HG03045 (cell line): ENCODE measurements at regions not wholly inside any gene's neighbourhood (a gene's known extent, or its start where the extent isn't known, plus 50 kb on each side); places are given as distances from the start of the nearest gene placed in this dataset.

Source experiments
- ATAC-seq: cut with Tn5 transposase; IDR thresholded peaks from one replicate; pipeline ENCODE4 v1.9.1; 2021; ENCODE audit warnings: mild to moderate bottlenecking, moderate library complexity; ENCODE audit not compliant: unreplicated experiment

GRCh38 chr6:101202867-101203374 lies 190.6 kb upstream of the GRIK2 start:
- ATAC-seq = no peak

DNA sequence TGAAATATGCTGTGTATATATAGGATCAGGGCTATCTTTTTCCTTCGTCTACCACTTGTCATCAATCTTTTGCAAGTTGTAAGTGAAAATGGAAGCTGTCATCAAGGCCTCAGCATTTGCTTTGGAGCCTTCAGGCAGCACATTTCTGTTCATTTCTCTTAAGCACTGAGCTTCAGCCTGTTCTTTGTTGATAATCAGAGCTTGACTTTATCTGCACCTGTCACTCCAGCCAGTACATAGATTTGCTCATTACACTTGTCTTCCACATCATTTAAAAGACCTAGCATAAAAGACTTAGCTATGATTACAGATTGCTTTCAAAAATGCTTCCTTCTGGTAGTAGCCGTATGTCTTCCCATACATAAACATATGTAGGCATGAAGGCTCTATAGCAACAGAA lies 189.8 kb upstream of the GRIK2 start:
- no peak for ATAC-seq

DNA sequence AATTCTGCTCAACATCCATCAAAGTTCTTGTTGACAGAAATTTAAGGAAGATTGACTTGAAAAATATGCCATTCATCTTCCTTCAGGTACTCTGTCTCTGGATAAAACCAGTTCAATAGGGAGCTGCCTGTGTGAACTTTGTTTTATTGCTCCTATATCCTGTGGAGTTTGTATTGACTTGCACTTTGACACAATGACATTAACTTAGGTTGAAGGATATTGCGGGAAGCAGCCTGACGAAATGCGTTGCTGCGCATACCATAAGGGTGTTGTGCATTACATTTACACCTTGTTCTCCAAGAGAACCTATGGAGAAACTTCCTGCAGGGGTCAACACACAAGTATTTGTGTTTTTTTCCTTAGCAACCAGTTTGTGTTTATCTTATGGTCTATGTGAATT lies 185.4 kb upstream of the GRIK2 start:
- ATAC-seq = no peak

DNA sequence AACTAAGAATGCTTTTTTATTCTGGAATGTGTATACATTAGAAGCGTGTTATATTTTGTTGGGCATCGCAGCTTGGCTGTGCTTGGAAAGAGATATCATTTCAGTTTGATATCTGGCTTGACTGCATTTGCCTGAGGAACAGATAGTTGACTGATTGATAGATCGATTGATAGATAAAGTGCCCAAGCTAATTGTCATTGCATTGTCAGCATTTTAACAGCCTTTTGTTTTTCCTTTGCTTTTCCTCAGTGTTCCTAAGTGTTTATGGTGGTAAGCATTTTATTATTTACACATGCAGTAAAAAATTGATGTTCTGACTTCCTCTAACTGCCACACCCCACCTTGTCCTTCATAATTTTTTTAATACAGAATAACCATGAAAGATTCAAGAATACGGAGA lies 180.9 kb upstream of the GRIK2 start:
- no peak for ATAC-seq

DNA sequence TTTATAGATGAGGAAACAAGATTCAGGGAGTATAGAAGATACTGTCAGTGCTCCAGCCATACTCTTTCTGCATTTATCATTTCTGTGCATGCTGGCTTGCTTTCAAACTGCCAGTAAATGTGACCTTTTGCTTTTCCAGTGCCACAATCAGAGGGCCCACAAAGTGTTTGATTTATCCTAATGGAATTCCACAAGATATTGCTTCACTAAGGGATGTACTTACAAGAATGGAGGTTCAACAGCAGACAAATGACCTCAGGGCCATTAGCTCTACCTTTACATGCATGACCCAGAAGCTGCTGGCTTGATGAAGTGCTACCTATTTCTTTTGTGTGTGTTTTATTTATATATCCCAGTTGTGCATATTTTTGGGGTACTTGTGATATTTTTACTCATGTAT lies 171.5 kb upstream of the GRIK2 start:
- no peak for ATAC-seq

DNA sequence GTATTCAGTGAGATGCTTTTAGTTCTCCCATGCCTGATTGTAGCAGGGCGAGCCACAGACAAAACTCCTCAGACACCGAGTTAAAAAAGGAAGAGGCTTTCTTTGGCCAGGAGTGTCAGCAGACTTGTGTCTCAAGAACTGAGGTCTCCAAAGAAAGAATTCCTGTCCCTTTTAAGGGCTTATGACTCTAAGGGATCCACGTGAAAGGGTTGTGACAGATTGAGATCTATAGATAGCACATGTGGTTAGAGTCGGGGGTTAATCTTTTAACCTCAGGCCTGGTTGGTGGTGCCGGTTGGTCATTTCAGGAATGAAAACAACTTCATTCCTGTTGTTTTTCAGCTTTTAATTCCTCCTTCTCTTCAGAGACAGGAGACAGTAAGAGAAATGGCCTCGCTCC lies 168.8 kb upstream of the GRIK2 start:
- no peak for ATAC-seq

DNA sequence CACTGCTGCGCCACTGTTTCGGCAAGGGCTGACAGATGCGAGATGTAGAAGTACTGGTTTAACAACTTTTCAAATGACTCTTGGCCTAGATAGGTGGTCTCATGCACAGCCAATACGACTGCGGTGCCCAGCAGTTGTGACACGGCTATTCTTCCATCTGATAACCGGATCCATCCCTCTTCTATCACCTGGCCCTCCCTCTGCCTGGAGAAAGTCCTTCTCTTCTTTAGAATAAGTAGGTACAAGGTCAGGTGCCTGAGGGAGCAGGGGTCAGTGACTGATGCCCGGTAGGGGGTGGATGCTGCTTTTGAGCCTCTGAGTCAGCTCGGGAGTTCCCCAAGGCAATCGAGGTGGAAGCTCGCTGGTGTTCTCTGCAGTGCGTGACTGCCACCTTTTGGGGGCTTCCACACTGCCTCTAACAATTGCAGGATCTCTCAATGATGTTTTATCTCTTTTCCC lies 166.8 kb upstream of the GRIK2 start:
- no peak for ATAC-seq

DNA sequence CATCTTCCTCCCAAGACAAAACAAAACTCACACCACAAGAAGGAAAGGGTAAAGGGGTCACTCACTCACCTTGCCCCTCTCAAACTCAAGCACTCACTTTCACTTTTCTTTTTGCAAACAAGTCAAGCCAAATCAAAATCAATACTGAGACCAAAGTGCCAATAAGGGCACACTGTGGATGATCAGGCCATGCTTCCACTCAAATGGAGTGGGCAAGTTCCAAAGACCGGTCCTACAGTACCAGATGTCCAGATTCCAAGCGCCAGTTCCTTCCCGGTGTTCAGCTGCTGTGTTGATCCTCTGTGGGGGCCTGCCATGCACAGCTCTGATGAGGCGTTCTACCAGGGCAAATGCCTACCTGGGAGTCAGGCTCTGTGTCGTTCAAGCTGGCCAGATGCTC lies 162.6 kb upstream of the GRIK2 start:
- ATAC-seq = no peak

DNA sequence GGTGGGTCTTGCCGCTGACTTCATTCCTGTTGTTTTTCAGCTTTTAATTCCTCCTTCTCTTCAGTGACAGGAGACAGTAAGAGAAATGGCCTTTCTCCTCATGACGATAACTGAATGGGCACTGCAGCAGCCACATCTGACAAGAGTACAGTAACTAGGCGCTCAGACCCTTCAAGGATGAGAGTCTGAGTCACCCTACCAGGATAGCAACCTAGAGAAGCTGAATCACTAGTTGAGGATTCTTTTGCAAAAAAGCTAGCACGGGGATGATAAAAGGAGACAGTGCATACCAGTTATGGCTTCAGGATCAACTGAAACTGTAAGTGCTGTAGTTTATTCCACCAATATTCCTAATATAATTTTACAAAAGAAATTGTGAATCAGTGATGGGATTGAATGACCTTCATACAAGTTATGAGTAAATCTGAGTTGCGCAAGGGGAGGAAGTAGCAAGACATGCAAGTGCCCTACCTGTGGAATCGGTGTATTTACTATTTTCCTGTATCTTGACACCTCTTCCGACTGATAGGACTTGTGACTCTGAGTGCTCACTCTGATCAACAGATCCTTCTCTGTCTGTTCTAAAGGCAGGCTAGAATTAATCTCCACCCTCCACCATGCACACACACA lies 161.8 kb upstream of the GRIK2 start:
- no peak for ATAC-seq

- ATAC-seq = no peak
Observed at GRCh38 chr6:101232961-101233360, 160.5 kb upstream of the GRIK2 start.

- ATAC-seq = no peak
Observed at GRCh38 chr6:101236709-101237108, 156.8 kb upstream of the GRIK2 start.

DNA sequence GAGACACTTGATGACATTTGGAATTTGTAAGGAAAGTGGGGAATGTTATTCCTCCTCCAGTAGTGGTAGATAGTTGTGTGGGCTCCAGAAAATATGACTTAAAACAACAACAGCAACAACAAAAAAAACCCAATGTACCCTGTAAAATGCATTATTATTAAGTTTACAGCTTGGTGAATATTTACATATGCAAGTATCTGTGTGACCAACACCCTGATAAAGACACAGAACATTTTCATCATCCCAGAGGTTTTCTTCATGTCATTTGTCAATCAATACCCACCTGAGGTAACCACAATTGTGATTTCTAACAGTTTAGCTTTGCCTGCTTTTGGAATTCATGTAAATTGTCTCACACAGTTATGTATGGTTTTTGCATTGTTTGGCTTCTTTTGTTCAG lies 152.1 kb upstream of the GRIK2 start:
- no peak for ATAC-seq

- no peak for ATAC-seq
Observed at GRCh38 chr6:101249470-101249869, 144.0 kb upstream of the GRIK2 start.

DNA sequence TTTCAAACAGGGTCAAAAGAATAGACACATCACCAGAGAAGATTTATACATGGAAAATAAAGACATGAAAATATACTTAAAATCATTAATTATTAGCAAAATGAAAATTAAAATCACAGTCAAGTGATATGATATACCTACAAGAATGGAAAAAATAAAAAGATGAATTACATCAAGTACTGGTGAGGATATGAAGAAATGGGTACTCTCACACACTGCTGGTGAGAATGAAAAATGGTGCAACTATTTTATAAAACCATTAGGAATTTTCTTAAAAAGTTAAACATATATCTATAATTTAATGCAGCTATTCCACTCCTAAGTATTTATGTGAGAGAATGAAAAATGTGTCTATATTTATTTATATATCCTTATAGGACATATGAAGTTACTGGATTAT lies 136.3 kb upstream of the GRIK2 start:
- ATAC-seq = no peak

- no peak for ATAC-seq
Observed at GRCh38 chr6:101259505-101259904, 134.0 kb upstream of the GRIK2 start.

- no peak for ATAC-seq
Observed at GRCh38 chr6:101263596-101263995, 129.9 kb upstream of the GRIK2 start.

DNA sequence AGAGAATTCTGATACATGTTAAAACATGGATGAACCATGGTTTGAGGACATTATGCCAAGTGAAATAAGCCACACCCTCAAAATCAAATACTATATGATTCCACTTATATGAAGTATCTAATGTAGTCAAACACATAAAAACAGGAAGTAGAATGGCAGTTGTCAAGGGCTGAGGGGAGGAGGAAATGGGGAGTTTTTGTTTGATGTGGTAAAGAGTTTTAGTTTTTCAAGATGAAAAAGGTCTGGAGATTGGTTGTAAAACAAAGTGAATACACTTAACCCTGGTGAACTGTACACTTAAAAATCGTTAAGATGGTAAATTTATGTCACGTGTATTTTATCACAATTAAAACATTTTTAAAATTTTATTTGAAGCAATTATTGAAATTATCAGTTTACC lies 127.4 kb upstream of the GRIK2 start:
- no peak for ATAC-seq

GRCh38 chr6:101268541-101268940 lies 125.0 kb upstream of the GRIK2 start:
- ATAC-seq = no peak

- ATAC-seq = no peak
Observed at GRCh38 chr6:101275251-101275650, 118.3 kb upstream of the GRIK2 start.

DNA sequence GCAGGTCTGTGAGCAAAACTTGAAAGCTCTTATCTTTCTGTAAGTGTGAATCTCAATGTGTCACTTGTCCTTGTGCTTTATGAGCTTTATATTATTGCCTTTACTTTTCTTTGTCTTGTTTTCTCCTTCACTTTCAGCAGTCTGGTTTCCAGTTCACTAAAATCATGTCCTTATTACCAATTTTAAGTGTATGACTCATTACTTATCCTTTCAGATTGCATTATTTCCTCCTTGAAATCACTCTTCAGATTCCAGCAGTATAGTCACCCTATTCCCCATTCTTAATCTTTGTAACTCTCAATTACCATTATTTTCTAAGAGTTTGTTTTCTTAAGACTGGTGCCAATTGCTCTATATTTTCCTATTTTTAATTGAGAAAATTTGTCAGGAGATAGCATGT lies 117.4 kb upstream of the GRIK2 start:
- ATAC-seq = no peak

DNA sequence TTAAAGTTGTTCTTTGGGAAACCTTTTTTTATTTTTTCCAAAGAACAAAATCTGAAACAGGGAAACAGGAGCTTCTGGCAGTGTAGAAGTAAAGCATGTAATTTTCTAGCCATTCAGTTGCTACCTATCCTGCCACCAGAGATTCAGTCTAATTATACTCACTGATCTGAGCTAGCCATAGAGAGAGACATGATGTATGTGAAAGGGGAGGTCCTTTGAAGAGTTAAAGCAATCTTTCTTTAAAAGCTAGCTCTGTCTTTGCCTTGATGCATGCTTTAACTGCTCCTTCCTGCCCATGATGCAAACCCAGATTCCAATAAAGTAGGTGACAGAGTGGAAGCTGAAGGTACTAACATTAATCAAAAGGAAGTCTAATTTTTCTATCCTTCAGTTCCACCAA lies 114.1 kb upstream of the GRIK2 start:
- no peak for ATAC-seq

DNA sequence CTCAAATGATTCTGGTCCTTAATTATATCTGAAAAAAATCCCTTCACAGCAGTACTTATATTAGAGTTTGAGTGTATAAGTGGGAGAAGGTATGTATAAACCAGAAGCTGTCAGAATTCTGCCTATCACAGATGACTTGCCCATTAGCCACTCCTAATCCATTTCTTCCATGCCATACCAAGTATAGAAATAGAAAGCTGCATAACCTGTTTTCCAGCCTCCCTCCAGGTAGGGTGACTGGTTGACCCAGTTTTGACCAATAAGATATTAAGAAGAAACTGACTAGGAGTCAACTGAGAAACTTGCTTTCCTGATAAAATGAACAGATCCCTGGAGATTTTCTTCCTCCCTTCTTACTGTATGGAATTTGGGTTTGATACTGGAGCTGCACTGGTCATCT lies 112.2 kb upstream of the GRIK2 start:
- no peak for ATAC-seq

DNA sequence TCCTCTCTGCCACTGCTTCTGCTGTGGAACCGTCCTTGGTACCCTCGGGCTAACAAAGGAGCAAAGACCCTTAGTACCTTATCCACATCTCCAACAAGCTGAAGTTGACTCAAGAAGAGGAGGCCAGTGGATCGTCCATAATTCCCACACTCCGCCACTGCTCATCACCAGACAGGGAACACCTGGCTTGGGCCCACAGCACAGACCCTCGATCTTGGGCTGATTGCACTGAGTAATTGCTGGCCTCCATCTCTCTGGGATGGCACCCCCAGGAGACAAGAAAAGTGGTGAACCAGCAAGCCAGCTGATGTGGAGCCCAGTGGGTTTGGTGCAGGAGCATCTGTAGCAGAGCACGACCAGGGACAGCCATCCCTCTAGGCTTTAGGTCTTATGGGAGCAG lies 109.4 kb upstream of the GRIK2 start:
- no peak for ATAC-seq
